ENCODE measurements at regions not wholly inside any gene's neighbourhood (a gene's known extent, or its start where the extent isn't known, plus 50 kb on each side); places are given as distances from the start of the nearest gene placed in this dataset.

DNA sequence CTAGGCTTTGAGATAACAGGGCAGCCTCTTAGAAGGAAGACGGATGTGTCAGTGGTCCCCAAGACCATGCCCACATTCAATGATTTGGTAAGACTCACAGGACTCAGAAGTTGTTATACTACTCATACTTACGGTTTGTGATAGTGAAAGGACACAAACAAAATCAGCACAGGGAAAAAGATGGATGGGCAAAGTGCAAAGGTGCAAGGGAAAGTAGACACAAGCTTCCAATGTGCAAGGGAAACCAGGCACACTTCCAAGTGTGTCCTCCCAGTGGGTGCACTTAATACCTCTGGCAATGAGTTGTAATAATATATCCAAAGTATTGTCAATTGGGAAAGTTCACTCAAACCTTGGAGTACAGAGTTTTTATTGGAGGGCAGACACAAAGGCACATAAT is 53.8 kb upstream of the VCX start:
- DNase-seq (ENCODE audit: low spot score) = no peak

DNA sequence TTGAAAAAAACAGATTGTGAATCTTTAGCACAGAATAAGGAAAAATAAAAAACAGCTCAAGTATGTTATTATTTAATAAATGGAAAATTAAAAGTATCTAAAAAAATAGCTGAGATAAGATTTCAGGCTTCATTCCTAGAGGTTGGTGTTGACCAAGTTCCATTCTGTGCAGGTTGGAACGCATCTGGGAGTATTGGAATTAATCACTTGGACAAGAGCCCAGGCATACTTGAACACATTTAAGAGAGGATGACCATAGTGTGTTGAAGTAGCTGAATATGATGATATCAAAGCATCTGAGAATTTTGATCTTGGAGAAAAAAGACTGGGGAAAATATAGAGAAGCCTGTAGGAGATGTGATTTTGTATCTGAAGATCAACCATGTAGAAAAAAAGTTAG is 54.6 kb upstream of the VCX start:
- no peak for DNase-seq (ENCODE audit: low spot score)

GRCh38 chrX:7787714-7788113 is 55.3 kb upstream of the VCX start:
- no peak for DNase-seq (ENCODE audit: low spot score)

- no peak for DNase-seq (ENCODE audit: low spot score)
Measured at GRCh38 chrX:7784580-7784979, 58.4 kb upstream of the VCX start.

GRCh38 chrX:7779644-7780043 is 63.3 kb upstream of the VCX start:
- DNase-seq (ENCODE audit: low spot score) = no peak

GRCh38 chrX:7775987-7776386 is 67.0 kb upstream of the VCX start:
- no peak for DNase-seq (ENCODE audit: low spot score)

DNA sequence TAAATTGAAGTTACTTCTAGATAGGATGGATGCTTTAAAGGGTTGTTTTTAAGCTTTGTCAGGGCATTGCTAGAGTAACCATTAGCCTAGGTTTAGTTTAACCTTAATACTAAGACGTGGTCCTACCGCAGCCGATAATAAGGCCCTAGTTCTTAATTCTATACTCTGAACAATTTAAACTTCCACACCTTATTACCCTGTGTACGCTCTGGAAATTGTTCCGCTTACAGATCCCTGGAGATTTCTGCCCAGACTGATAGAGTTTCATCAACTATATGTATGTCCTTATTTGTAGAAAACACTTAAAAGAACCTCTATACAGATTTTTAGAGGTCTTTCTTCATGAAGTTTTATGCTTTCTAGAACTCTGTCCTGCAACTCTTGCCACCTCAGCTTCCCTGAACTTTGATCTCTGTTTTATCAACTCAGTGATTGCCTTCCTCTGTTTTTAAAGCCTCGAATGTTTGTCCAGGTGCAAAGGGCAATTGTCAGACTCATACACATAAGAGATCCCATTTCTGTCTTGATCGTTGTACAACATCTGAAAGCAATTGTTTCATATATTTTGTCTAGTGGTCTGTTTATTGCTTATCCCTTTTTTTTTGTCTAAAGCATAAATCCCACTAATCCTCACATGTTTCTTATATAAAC is 71.1 kb upstream of the VCX start:
- no peak for DNase-seq (ENCODE audit: low spot score)

GRCh38 chrX:7759830-7760229 is 83.1 kb upstream of the VCX start:
- DNase-seq (ENCODE audit: low spot score) = no peak

- no peak for DNase-seq (ENCODE audit: low spot score)
Measured at GRCh38 chrX:7746856-7747255, 96.1 kb upstream of the VCX start.

GRCh38 chrX:7730071-7730470 is 112.9 kb upstream of the VCX start:
- no peak for DNase-seq (ENCODE audit: low spot score)

DNA sequence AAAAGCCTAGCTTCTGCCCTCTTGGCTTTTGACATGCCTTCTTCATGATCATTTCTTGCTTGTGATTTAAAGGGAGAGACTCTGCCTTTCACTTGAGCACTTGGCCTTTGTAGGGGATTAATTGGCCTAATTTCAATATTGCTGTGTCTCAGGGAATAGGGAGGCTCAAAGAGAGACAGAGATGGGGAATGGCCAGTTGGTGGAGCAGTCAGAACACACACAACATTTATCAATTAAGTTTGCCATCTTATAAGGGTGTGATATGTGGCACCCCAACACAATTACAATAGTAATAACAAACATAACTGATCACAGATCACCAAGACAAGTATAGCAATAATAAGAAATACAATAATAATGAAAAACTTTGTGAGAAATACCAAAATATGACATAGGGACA is 122.5 kb upstream of the VCX start:
- DNase-seq (ENCODE audit: low spot score) = no peak

GRCh38 chrX:7714351-7714750 is 128.6 kb upstream of the VCX start:
- no peak for DNase-seq (ENCODE audit: low spot score)

GRCh38 chrX:7711167-7711566 is 131.8 kb upstream of the VCX start:
- no peak for DNase-seq (ENCODE audit: low spot score)

DNA sequence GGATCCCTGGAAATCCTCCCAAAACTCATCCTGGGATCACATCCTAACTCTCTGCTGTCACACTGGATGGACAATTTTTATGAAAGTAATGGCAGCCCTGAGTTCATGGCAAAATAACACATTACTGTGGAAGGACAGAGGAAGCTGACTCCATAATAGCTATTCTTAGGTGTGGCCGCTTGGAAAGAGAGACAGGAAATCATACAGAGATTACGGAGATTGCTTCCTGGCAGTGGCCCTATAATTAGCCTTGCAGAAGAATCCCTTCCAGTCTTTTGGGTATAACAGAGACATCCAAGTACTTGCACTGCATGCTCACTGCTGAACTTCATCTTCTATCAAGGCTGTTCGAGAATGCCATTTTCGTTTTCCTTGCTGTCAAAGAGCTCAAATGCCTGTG is 133.1 kb upstream of the VCX start:
- DNase-seq (ENCODE audit: low spot score) = no peak

GRCh38 chrX:7706032-7706431 is 136.9 kb upstream of the VCX start:
- DNase-seq (ENCODE audit: low spot score) = no peak

- DNase-seq (ENCODE audit: low spot score) = no peak
Measured at GRCh38 chrX:7704205-7704604, 138.8 kb upstream of the VCX start.

GRCh38 chrX:7698248-7698647 is 144.7 kb upstream of the VCX start:
- no peak for DNase-seq (ENCODE audit: low spot score)

DNA sequence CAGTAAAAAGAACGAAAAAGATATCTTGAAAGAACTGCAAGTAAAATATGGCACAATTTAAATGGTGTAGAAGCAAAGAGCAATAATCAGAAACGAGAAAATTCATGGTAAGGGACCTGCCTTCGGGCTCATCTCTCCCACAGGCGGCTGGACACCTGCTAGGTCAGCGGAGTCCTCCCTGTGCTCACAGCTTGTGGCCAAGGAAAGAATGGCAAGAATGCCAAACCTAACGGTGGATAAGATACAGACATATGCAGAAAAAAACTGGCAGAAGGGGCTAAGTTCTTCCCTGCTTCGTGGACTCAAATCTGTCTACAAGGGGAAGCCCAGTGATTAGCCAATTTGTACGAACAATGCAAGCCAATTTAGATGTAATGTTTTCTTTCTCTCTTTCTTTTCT is 152.1 kb upstream of the VCX start:
- DNase-seq (ENCODE audit: low spot score) = no peak

- no peak for DNase-seq (ENCODE audit: low spot score)
Measured at GRCh38 chrX:7689791-7690412, 153.1 kb upstream of the VCX start.

- no peak for DNase-seq (ENCODE audit: low spot score)
Measured at GRCh38 chrX:7680181-7680580, 162.8 kb upstream of the VCX start.

DNA sequence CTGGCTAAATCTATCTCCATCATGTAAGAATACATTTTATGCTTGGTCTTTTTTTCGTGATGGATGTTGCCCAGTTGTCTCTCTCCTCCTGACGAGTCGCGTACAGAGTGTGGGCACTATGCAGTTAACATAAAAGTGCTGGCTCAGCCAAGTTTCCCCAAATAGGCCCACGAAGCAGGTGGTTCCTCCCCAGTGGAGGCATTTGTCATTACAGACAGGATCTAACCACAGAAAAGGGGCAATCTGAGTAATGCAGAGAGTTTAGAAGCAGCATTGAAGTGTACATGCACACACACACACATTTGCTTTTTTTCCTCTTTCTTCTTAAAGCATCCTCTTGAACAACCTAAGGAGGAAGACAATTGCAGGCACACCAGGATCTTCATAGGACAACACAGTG is 188.7 kb upstream of the VCX start:
- DNase-seq (ENCODE audit: low spot score) = no peak

GRCh38 chrX:7647831-7648230 is 195.1 kb upstream of the VCX start:
- no peak for DNase-seq (ENCODE audit: low spot score)

- DNase-seq (ENCODE audit: low spot score) = no peak
Measured at GRCh38 chrX:7641141-7641540, 201.8 kb upstream of the VCX start.

GRCh38 chrX:7640392-7640791 is 202.6 kb upstream of the VCX start:
- DNase-seq (ENCODE audit: low spot score) = no peak
